Stromal cell of bone marrow (primary cell): ENCODE measurements at regions not wholly inside any gene's neighbourhood (a gene's known extent, or its start where the extent isn't known, plus 50 kb on each side); places are given as distances from the start of the nearest gene placed in this dataset.

Experiments
- DNase-seq: peaks from one replicate; pipeline ENCODE4 v3.0.0-alpha.2; 2012; ENCODE audit warnings: low read depth

- no peak for DNase-seq
Observed at GRCh38 chr1:221431961-221432360, 309.9 kb downstream of the DUSP10 start.

GRCh38 chr1:221435504-221435904 lies 306.4 kb downstream of the DUSP10 start:
- no peak for DNase-seq

GRCh38 chr1:221437171-221437570 lies 304.7 kb downstream of the DUSP10 start:
- DNase-seq = no peak

GRCh38 chr1:221437926-221438325 lies 304.0 kb downstream of the DUSP10 start:
- no peak for DNase-seq

DNA sequence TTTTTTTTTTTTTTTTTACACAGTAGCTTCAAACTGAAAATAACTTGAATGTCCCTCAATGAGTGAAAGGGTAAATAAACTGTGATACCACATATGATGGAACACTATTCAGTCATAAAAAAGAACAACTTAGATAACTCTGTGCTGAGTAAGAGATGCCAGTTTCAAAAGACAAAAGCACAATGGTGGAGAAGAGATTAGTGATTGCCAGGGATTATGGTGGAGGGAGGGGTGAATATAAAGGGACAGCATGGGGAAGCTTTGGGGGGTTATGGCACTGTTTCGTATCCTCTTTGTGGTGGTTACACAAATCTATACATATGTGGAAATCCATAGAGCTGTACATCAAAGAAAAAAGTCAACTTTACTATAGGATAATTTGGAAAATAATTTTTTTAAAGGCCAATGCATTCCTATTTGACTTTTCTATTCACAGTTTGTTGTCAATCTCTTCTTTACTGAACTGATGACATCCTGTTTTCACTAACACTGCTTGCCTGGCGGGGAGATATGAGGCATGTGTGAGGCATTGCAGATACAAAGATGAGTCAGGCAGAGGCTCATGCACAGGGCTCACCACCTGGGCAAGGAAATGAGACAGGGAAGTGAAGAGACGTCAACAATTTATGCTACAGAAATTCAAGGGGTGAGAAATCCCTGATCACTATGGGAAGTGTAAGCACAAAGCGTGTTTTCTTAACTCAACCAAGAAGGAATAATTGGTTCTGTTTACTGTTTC lies 302.7 kb downstream of the DUSP10 start:
- no peak for DNase-seq

DNA sequence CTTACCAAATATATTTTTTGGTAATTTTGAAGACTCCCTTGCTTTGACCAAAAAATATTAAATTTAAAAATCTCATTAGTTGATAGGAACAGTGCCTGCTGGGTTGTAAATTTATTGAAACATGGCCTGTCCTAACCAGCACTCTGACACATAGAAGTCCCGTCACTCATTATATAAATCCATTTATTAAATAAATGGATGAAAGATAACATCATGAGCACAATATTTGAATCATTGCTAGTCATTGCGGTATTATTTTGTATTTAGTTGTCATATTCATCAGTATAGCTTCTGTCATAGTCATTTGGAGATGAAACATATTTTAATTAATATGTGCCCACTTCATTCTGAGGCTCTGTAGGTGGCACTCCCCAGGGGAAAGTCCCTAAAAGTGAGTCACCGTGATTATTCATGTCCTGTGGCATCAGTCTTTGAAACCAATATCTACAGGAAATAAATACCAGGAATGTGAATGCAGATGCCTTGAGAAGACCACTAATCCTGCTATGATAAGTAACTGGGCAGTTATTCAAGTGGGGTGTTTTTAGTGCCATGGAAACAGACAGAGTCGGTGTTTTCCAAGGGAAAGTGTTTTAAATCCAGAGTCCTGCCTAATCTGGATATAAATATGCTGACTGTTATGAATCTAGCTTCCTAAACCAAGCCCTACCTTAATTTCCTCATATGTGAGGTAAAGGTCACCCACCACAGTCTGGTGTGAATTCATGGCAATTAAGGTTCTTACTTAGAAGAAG lies 302.0 kb downstream of the DUSP10 start:
- DNase-seq = peak; percentile 92

DNA sequence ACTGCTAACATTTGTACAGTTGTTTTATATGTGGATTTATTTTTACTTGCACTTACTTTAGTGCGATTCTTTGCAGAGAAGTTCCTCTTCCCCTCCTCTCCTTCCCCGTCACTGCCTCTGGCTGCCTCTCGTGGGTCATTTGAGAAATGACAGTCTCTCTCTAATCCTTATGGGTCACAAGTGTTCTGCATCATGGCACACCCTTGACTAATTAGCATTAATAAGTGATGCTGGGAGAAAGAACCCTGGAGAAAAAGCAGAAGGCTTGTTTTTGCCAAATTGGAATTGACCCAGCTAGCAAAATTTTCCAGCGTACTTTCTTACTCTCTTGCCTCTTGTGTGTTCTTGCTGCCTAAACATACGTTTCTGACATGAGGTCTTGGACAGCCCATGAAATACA lies 301.2 kb downstream of the DUSP10 start:
- DNase-seq = no peak

DNA sequence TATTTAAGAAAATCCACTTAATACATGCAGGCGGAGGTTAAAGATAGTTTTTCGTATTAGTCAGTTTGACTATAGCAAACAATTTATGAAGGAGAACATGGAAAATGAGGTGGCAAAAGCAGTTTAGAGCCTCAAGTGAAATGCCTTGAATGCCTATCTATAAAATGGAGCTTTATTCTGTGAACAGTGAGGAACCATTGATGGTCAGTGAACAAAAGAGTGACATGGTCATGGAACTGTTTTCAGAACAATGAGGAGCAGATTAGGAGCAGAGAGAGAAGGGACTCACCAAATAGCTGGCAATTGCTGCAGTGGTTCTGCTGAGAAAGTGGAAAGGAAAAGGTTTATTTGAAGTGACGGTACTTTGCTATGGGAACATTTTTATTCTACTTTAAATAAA lies 299.8 kb downstream of the DUSP10 start:
- DNase-seq = no peak

DNA sequence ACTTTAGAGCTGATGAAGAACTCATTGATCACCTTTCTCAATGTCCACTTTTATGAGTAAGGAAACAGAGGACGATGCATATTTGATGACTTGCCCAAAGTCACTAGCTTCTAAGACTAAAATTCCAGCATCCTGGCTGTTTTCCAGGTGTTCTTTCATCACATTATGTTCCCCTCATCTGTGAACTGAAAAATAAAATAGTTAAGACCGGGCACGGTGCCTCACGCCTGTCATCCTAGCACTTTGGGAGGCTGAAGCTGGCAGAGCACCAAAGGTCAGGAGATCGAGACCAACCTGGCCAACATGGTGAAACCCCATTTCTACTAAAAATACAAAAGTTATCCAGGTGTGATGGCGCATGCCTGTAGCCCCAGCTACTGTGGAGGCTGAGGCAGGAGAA lies 297.5 kb downstream of the DUSP10 start:
- no peak for DNase-seq

DNA sequence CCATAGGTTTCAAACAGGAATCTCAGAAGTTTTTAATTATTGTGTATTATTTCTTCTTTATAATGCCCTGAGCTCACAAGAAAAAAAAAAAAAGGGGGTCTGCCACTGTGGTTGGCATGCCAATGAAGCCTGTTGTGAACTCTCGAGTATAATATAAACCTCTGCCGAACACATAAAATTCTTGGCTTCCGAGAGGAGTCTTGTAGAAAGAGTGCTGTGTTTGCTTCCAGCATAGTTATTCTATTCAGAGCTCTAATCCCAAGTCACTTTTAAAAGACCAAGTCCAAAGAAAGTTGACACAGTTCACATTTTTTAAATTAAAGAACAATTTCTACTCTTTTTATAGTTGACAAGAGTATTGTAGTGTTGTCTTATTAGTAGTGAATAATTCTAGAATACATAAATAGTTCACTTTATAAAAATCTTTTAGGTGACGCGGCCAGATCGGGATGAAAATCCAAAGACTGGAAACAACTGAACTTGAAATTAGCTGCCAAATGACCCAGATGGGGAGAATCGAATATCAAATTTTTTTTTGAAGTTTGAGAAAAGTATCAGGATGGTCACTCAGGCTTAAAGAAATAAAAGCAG lies 293.2 kb downstream of the DUSP10 start:
- DNase-seq = no peak

GRCh38 chr1:221449194-221449593 lies 292.7 kb downstream of the DUSP10 start:
- DNase-seq = no peak

DNA sequence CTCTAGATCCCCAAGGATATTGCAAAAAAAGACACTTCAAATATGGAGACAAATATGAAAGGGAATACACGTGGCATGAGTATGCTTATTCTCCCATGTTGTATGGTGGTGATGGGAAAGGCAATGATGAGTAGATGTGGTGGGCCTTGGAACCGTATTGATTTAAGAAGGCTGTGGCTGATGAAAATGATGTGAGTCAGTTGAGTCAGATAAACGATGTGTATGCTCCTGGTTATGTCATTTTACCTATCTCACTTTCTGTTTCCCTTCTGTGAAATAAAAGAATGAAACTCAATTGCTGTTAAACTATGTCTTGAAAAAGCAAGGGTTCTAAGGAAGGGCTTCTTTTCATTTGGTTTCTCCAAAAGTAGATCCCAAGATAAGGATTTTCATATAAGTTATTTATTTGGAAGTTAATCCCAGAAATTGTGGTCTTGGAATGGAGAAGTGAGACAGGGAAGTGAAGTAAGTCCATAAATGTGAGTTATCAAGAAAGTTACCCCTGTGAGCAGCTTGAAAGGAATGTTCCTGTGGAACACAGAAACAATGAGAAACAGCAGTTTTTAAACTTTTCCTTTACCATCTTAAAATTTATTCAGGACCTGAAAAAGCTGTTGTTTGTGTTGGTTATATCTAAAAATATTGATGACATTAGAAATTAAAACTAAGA lies 292.0 kb downstream of the DUSP10 start:
- DNase-seq = no peak

DNA sequence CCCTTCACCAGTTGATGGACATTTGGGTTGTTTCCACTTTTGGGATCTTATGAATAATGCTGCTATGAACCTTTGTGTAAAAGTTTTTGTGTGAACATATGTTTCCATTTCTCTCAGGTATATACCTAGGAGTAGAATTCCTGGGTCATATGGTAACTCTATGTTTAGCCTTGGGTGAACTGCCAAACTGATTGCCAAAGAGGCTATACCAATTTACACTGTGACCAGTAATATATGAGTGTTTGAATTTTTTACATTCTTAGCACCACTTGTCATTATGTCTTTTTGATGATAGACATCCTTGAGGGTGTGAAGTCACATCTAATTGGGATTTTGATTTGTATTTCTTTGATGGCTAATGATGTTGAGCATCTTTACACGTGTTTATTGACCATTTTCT lies 290.1 kb downstream of the DUSP10 start:
- DNase-seq = no peak

- no peak for DNase-seq
Observed at GRCh38 chr1:221454096-221454495, 287.8 kb downstream of the DUSP10 start.

GRCh38 chr1:221456918-221457317 lies 285.0 kb downstream of the DUSP10 start:
- DNase-seq = no peak

DNA sequence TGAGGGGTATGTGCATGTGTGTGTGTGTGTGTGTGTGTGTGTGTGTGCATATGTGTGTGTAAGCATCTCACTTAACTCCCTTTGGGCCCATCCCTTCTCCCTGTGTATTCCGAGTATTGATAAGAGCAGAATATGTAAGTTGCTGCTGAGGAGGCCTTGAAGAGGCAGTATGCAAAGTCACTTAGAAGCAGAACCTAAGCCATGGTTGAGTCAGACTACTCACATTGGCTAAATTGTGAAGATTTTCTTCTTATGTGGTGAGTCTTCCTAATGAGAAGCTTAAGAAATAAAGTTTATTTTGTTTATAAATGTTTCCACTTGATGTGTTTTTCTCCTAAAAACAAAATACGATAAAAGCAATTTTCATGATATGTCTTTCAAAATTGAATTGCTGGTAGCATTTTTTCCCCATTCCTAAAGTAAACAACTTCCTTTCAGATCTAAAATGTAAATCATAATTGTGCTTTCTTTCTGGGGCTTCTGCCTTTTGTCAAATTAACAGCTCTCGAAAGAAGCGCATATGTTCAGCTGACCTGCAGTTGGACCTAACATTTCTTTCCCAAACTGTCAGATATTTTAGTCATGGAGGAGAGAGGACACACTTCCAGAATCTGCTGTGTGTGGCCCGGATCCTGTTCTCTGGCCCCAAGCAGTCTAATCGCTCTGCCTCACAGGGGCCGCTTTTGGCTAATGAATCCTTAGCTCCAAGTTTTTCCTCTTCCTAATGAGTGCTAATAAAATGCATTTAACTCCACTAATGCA lies 284.0 kb downstream of the DUSP10 start:
- no peak for DNase-seq

- peak; percentile 77 for DNase-seq
Observed at GRCh38 chr1:221458447-221459156, 283.3 kb downstream of the DUSP10 start.

DNA sequence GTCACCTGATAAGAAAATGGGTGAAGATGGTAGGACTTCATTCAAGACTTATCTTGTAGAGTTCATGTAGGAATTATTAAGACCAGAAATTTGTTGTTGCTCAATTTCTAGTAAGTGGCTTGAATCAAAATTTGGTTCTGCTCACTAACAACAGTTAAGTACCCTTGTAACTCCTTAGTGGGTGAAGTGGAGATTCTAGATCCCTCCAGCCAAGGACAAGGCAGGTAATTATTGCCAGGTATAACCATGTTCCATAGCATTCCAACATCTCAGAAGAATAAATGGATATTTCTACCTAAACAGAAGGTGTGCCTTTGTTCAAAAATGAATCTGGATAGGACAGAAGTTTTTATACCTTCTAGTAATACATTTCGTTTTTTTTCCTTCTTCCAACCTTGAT lies 282.3 kb downstream of the DUSP10 start:
- DNase-seq = no peak

GRCh38 chr1:221462345-221462744 lies 279.5 kb downstream of the DUSP10 start:
- DNase-seq = peak; percentile 49

GRCh38 chr1:221468546-221468945 lies 273.3 kb downstream of the DUSP10 start:
- no peak for DNase-seq

DNA sequence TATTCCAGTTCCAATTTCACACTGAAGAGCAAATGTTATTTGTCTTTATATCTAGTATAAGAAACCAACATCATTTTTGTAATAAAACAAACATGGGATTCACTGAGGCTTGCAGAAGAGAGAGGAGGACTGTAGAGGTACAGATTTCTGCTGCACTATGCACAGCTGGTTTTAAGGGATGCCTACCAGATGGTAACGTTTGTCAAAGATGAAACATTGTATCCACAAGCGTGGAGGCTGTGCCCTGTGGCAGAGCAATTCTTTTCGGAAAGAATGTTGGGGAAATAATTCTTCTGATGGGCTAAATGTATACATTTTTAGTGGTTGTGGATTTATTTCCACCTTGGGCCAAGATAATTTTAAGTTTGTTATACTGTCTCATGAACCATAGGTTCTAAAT lies 272.4 kb downstream of the DUSP10 start:
- no peak for DNase-seq
